Osteoblast (primary cell): ENCODE measurements at regions not wholly inside any gene's neighbourhood (a gene's known extent, or its start where the extent isn't known, plus 50 kb on each side); places are given as distances from the start of the nearest gene placed in this dataset.

ENCODE experiments used
- DNase-seq: peaks from one replicate; pipeline ENCODE4 v3.0.0; 2011; ENCODE audit warnings: low spot score, mixed read lengths; ENCODE audit not compliant: insufficient read length; ENCODE audit errors: missing footprints
- H2AFZ ChIP-seq: 2 replicates; pipeline ENCODE4 v1.6.0; 2011; ENCODE audit warnings: mild to moderate bottlenecking, low read length
- H3K27ac ChIP-seq: 2 replicates; pipeline ENCODE4 v1.5.1; 2011; ENCODE audit warnings: mild to moderate bottlenecking, low read depth, low read length, moderate library complexity
- H3K27me3 ChIP-seq: 2 replicates; pipeline ENCODE4 v1.6.0; 2012; ENCODE audit warnings: mild to moderate bottlenecking, control low read depth, inconsistent platforms, low read length, moderate library complexity; ENCODE audit not compliant: insufficient read depth
- H3K36me3 ChIP-seq: 2 replicates; pipeline ENCODE4 v1.5.1; 2011; ENCODE audit warnings: mild to moderate bottlenecking, low read length, control low read depth, moderate library complexity; ENCODE audit not compliant: insufficient read depth
- H3K4me1 ChIP-seq: 2 replicates; pipeline ENCODE4 v1.5.1; 2011; ENCODE audit warnings: mild to moderate bottlenecking, low read length, control low read depth, moderate library complexity; ENCODE audit not compliant: insufficient read depth
- H3K4me2 ChIP-seq: 2 replicates; pipeline ENCODE4 v1.6.0; 2011; ENCODE audit warnings: mild to moderate bottlenecking, low read length; ENCODE audit not compliant: insufficient read depth
- H3K4me3 ChIP-seq: fragments of 200-600 bp; sonication (generic); 3 replicates; pipeline ENCODE4 v1.5.1; 2012; ENCODE audit warnings: mild to moderate bottlenecking, low read length, inconsistent platforms; ENCODE audit not compliant: insufficient read depth
- H3K79me2 ChIP-seq: 2 replicates; pipeline ENCODE4 v1.6.0; 2012; ENCODE audit warnings: mild to moderate bottlenecking, low read length, control low read depth, inconsistent platforms; ENCODE audit not compliant: insufficient read depth
- H3K9me3 ChIP-seq: 2 replicates; pipeline ENCODE4 v1.5.1; 2011; ENCODE audit warnings: low read depth, low read length, control low read depth
- H4K20me1 ChIP-seq: 2 replicates; pipeline ENCODE4 v1.6.0; 2012; ENCODE audit warnings: mild to moderate bottlenecking, low read length, control low read depth; ENCODE audit not compliant: insufficient read depth
- CTCF ChIP-seq: IDR thresholded peaks from 2 replicates; pipeline ENCODE4 v1.5.1; 2011; ENCODE audit warnings: mild to moderate bottlenecking, low read depth, low read length, moderate library complexity; ENCODE audit errors: extremely low read depth

- H3K27ac ChIP-seq, result no peak overlapping the region
- H3K4me1 ChIP-seq, result no peaks in the 10 kb centered on the region
- H3K36me3 ChIP-seq, result no peaks in the 10 kb centered on the region
- no peak for TF ChIP-seq CTCF
- H3K4me2 ChIP-seq, result no peak overlapping the region
- H3K79me2 ChIP-seq, result no peaks in the 10 kb centered on the region
- no peaks in the 10 kb centered on the region for H3K27me3 ChIP-seq
- H4K20me1 ChIP-seq, result no peaks in the 10 kb centered on the region
- no peak overlapping the region for H2AFZ ChIP-seq
- H3K9me3 ChIP-seq, result no peaks in the 10 kb centered on the region
- DNase-seq, result no peak
- H3K4me3 ChIP-seq, result no peak overlapping the region
Measured at GRCh38 chr6:66065313-66065712, 358.3 kb upstream of the EYS start.

- TF ChIP-seq CTCF, result no peak
- Histone ChIP-seq H3K9me3 (peaks cover 5% of the 10 kb centered on the region), H3K36me3 (no peaks in the 10 kb centered on the region), H3K4me1 (no peaks in the 10 kb centered on the region), H3K4me2 (no peak overlapping the region), H3K27ac (no peak overlapping the region), H4K20me1 (no peaks in the 10 kb centered on the region), H3K79me2 (no peaks in the 10 kb centered on the region), H3K4me3 (no peak overlapping the region), H2AFZ (no peak overlapping the region), H3K27me3 (no peaks in the 10 kb centered on the region)
- no peak for DNase-seq
Measured at GRCh38 chr6:66057034-66057433, 350.0 kb upstream of the EYS start.

- no peak for TF ChIP-seq CTCF
Measured at GRCh38 chr6:66054967-66055366, 347.9 kb upstream of the EYS start.

DNA sequence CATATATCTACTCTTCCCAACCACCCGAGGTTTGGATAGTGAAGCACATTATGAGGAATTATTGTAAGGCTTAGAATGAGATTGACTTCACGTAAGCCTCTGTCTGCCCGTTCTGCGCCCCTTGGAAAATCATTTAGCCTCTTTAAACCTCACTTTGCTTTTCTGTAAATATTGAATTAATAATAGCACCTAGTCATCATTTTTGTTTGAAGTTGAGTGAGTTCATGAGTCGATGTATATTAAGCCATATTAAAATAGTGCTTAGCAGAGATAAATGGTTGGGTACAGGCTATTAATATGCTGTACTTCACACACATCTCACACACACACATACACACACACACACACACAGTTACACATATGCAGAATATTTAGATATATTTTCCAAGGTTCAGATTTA is 344.8 kb upstream of the EYS start:
- no peak overlapping the region for H3K27ac ChIP-seq
- TF ChIP-seq CTCF, result no peak
- no peaks in the 10 kb centered on the region for H3K4me1 ChIP-seq
- no peaks in the 10 kb centered on the region for H3K27me3 ChIP-seq
- H3K79me2 ChIP-seq, result no peaks in the 10 kb centered on the region
- DNase-seq, result no peak
- H3K9me3 ChIP-seq, result peaks cover 2% of the 10 kb centered on the region
- H2AFZ ChIP-seq, result no peak overlapping the region
- H4K20me1 ChIP-seq, result no peaks in the 10 kb centered on the region
- H3K4me2 ChIP-seq, result no peak overlapping the region
- H3K4me3 ChIP-seq, result no peak overlapping the region
- no peaks in the 10 kb centered on the region for H3K36me3 ChIP-seq

More at GRCh38 chr6:66054967-66055366, 347.9 kb upstream of the EYS start:
- Histone ChIP-seq H2AFZ (no peak overlapping the region), H3K79me2 (no peaks in the 10 kb centered on the region), H3K27me3 (no peaks in the 10 kb centered on the region), H3K27ac (no peak overlapping the region), H4K20me1 (no peaks in the 10 kb centered on the region), H3K4me2 (no peak overlapping the region), H3K4me3 (no peak overlapping the region), H3K4me1 (no peaks in the 10 kb centered on the region), H3K9me3 (peaks cover 5% of the 10 kb centered on the region), H3K36me3 (no peaks in the 10 kb centered on the region)
- no peak for DNase-seq
